ENCODE measurements at regions not wholly inside any gene's neighbourhood (a gene's known extent, or its start where the extent isn't known, plus 50 kb on each side); places are given as distances from the start of the nearest gene placed in this dataset.

GRCh38 chr5:29321591-29321990, 1871.9 kb upstream of the CDH6 start (continued):
- TF ChIP-seq, protein P1, sequence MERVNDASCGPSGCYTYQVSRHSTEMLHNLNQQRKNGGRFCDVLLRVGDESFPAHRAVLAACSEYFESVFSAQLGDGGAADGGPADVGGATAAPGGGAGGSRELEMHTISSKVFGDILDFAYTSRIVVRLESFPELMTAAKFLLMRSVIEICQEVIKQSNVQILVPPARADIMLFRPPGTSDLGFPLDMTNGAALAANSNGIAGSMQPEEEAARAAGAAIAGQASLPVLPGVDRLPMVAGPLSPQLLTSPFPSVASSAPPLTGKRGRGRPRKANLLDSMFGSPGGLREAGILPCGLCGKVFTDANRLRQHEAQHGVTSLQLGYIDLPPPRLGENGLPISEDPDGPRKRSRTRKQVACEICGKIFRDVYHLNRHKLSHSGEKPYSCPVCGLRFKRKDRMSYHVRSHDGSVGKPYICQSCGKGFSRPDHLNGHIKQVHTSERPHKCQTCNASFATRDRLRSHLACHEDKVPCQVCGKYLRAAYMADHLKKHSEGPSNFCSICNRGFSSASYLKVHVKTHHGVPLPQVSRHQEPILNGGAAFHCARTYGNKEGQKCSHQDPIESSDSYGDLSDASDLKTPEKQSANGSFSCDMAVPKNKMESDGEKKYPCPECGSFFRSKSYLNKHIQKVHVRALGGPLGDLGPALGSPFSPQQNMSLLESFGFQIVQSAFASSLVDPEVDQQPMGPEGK (CRISPR knock-in tag; IDR thresholded peaks at IDR 0.05; ENCODE audit: borderline replicate concordance): no peak
- TF ChIP-seq ARNTL (CRISPR knock-in tag; IDR thresholded peaks at IDR 0.05; ENCODE audit: borderline replicate concordance, low read depth): no peak

- ATAC-seq: no peak
- TF ChIP-seq GLIS3 (CRISPR knock-in tag; IDR thresholded peaks at IDR 0.05) (no peak), ESRRG (CRISPR knock-in tag; IDR thresholded peaks at IDR 0.05) (no peak), ISL1 (CRISPR knock-in tag; IDR thresholded peaks at IDR 0.05) (no peak), CSDC2 (CRISPR knock-in tag; IDR thresholded peaks at IDR 0.05) (no peak), OSR1 (CRISPR knock-in tag; IDR thresholded peaks at IDR 0.05) (no peak), ARNTL (CRISPR knock-in tag; IDR thresholded peaks at IDR 0.05; ENCODE audit: borderline replicate concordance, low read depth) (no peak), POU6F1 (CRISPR knock-in tag; IDR thresholded peaks at IDR 0.05; ENCODE audit: borderline replicate concordance, low read depth) (no peak)
- TF ChIP-seq, protein P2, sequence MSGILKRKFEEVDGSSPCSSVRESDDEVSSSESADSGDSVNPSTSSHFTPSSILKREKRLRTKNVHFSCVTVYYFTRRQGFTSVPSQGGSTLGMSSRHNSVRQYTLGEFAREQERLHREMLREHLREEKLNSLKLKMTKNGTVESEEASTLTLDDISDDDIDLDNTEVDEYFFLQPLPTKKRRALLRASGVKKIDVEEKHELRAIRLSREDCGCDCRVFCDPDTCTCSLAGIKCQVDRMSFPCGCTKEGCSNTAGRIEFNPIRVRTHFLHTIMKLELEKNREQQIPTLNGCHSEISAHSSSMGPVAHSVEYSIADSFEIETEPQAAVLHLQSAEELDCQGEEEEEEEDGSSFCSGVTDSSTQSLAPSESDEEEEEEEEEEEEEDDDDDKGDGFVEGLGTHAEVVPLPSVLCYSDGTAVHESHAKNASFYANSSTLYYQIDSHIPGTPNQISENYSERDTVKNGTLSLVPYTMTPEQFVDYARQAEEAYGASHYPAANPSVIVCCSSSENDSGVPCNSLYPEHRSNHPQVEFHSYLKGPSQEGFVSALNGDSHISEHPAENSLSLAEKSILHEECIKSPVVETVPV (CRISPR knock-in tag; IDR thresholded peaks at IDR 0.05): no peak
These were observed 1884.1 kb upstream of the CDH6 start for GRCh38 chr5:29309359-29309758.

- TF ChIP-seq SNAI2 (CRISPR knock-in tag; IDR thresholded peaks at IDR 0.05) (no peak), ESRRG (CRISPR knock-in tag; IDR thresholded peaks at IDR 0.05) (no peak), ZNF8 (CRISPR knock-in tag; IDR thresholded peaks at IDR 0.05) (no peak), ZNF565 (CRISPR knock-in tag; conservative IDR thresholded peaks at IDR 0.05; ENCODE audit: low read depth) (no peak), GLIS3 (CRISPR knock-in tag; IDR thresholded peaks at IDR 0.05) (no peak), ZC3H10 (CRISPR knock-in tag; IDR thresholded peaks at IDR 0.05) (no peak), TOX (CRISPR knock-in tag; IDR thresholded peaks at IDR 0.05; ENCODE audit: borderline replicate concordance) (no peak), RARB (CRISPR knock-in tag; IDR thresholded peaks at IDR 0.05) (no peak), POU6F1 (CRISPR knock-in tag; IDR thresholded peaks at IDR 0.05; ENCODE audit: borderline replicate concordance, low read depth) (no peak)
- TF ChIP-seq, protein P1 (CRISPR knock-in tag; IDR thresholded peaks at IDR 0.05; ENCODE audit: borderline replicate concordance): no peak
- TF ChIP-seq, protein P3, sequence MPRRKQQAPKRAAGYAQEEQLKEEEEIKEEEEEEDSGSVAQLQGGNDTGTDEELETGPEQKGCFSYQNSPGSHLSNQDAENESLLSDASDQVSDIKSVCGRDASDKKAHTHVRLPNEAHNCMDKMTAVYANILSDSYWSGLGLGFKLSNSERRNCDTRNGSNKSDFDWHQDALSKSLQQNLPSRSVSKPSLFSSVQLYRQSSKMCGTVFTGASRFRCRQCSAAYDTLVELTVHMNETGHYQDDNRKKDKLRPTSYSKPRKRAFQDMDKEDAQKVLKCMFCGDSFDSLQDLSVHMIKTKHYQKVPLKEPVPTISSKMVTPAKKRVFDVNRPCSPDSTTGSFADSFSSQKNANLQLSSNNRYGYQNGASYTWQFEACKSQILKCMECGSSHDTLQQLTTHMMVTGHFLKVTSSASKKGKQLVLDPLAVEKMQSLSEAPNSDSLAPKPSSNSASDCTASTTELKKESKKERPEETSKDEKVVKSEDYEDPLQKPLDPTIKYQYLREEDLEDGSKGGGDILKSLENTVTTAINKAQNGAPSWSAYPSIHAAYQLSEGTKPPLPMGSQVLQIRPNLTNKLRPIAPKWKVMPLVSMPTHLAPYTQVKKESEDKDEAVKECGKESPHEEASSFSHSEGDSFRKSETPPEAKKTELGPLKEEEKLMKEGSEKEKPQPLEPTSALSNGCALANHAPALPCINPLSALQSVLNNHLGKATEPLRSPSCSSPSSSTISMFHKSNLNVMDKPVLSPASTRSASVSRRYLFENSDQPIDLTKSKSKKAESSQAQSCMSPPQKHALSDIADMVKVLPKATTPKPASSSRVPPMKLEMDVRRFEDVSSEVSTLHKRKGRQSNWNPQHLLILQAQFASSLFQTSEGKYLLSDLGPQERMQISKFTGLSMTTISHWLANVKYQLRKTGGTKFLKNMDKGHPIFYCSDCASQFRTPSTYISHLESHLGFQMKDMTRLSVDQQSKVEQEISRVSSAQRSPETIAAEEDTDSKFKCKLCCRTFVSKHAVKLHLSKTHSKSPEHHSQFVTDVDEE (CRISPR knock-in tag; IDR thresholded peaks at IDR 0.05): no peak
- TF ChIP-seq, protein P2 (CRISPR knock-in tag; IDR thresholded peaks at IDR 0.05): no peak
- no peak for ATAC-seq
These were observed 1886.0 kb upstream of the CDH6 start for GRCh38 chr5:29307478-29307877.

All from SK-N-SH treated with all-trans-retinoic acid at 6 μM for 48 hours (cell line).